ENCODE measurements at regions not wholly inside any gene's neighbourhood (a gene's known extent, or its start where the extent isn't known, plus 50 kb on each side); places are given as distances from the start of the nearest gene placed in this dataset.

GRCh38 chr6:167442796-167443680 lies 118.2 kb downstream of the TTLL2 start:
- TF ChIP-seq FOXM1 (IDR thresholded peaks at IDR 0.05; ENCODE audit: borderline replicate concordance) (no peak), SP1 (IDR thresholded peaks at IDR 0.05) (no peak), SUZ12 (IDR thresholded peaks at IDR 0.05) (no peak), BHLHE40 (IDR thresholded peaks at IDR 0.05; ENCODE audit: borderline replicate concordance) (no peak), FOXK2 (IDR thresholded peaks at IDR 0.05) (no peak), FOXA1 (IDR thresholded peaks at IDR 0.05) (no peak), TARDBP (IDR thresholded peaks at IDR 0.05) (no peak), NFRKB (IDR thresholded peaks at IDR 0.05) (no peak), HDGF (IDR thresholded peaks at IDR 0.05; ENCODE audit: borderline replicate concordance) (no peak)

Data from HEK293T (cell line).